Limb (tissue), 2 donors: ENCODE measurements at regions not wholly inside any gene's neighbourhood (a gene's known extent, or its start where the extent isn't known, plus 50 kb on each side); places are given as distances from the start of the nearest gene placed in this dataset.

Experiments used
- DNase-seq, 2 donors: peaks; one replicate each; pipeline ENCODE4 v3.0.0-alpha.2; 2016; ENCODE audit errors: extremely low spot score in 2 of 2

GRCh38 chr5:17428176-17428800, 69.7 kb upstream of the TAF11L2 start:
- DNase-seq: no peak

GRCh38 chr5:17429353-17429752, 68.7 kb upstream of the TAF11L2 start:
- no peak for DNase-seq

DNA sequence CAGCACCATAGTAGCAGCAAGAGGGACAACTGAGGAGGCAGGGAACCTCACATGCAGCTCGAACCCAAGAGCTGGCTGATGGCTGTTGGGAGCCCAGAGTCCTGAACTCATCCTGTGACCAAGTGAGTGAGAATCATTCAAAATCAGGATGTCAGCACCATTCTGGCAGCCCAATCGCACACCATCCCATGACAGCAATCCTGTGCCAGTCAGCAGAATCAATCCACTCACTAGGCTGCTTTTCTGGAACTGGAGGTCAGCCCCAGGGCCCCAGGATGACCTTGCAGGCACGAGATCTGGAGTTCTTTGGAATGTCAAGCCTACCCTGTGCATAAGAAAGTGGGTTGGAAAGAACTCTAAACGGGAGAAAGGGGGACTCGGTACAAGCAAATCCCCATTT, 67.8 kb upstream of the TAF11L2 start:
- no peak for DNase-seq

GRCh38 chr5:17431272-17432050, 66.6 kb upstream of the TAF11L2 start:
- no peak for DNase-seq

DNA sequence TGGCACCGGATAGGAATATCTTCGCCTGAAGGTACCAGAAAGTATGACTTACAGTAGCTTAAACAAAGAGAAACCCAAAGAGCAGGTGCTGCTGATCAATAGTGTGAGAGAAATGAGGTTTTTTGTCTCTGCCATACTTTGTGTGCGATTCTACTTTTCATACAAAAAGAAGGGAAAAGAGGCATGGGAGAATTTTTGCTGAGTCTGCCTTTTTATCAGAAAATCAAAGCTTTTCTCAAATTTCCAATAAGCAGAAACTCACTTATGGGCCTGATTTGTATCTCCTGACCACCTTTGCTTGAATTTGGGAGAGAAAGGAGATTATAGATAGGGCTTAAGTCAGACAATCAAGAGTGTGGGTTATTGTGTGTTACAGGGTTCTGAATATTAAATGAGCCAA, 65.5 kb upstream of the TAF11L2 start:
- no peak for DNase-seq

GRCh38 chr5:17433406-17433805, 64.6 kb upstream of the TAF11L2 start:
- no peak for DNase-seq

GRCh38 chr5:17434982-17435381, 63.0 kb upstream of the TAF11L2 start:
- DNase-seq: no peak

- no peak for DNase-seq
Observed at GRCh38 chr5:17436350-17436749, 61.7 kb upstream of the TAF11L2 start.

DNA sequence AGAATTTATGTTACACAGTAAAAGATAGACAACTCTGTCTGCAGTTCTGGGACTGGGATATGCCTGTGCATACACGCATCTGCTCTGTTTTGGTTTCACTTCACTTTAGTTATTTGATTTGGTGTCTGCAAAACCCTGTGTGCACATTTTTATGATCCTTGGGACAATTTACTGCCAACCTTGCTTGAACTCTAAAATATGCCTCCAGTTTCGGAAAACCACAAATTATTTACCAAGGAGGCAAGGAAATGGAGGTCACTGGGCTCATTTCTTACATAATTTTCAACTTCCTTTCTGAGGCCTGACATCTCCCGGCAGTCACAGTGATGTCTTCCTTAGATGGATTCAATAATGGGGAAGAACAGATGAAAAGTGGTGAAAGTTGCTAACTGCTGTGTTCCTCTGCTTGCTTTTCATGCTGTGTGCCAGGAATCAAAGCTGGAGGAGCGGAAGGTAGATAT, 61.2 kb upstream of the TAF11L2 start:
- no peak for DNase-seq

DNA sequence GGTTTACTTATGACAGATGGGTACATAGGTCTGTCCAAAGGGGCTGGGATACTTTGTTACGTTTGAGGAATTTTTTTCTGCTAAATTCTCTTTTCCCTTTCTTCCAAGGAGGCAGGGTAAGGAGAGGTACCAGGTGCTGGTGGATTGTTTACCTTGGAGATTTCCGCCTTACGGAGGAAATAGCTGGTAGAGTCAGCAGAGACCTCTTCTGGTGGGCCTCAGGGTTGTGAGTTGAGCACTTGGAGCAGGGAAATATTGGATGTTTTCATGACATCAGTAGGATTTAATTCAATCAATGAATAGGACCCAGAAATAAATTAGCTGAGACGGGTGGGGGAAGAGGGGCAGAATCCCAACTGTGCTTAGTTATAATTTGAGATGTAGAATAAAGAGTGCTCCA, 60.0 kb upstream of the TAF11L2 start:
- no peak for DNase-seq

DNA sequence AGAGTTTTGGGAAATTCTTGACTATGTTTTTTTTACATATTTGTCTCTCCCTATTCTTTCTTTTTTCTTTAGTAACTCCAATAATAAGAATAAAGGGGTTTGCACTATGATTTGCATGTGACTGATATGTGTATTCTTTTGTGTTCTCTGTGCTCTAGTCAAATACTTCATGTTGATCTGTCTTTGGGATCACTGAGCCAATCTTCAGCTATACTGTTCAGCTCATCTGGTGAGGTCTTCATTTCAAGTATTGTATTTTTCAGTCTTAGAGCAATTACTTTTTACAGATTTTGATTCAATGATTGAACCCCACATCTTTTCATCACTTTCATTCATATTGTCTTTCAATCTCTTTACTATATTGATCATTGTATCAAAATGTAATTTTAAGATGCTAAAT, 58.1 kb upstream of the TAF11L2 start:
- DNase-seq: no peak

DNA sequence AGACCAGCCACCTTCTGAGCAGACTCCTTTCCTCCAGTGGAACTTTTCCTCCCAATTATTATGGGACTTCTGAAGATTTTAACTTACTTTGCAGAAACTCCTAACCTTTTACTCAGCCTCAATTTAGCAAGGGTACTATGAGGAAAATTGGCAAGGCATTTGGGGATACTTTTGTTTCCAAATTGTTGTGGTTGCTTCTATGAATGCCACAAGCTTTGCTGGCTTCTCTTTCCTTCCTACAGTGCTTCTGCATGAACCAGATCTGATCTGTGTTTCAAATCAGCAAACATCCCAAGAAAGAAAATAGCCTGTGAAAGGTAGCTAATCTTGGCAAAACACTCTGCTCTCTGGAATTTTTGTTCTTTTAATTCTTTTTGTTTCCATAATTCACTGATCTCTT, 57.3 kb upstream of the TAF11L2 start:
- DNase-seq: no peak

DNA sequence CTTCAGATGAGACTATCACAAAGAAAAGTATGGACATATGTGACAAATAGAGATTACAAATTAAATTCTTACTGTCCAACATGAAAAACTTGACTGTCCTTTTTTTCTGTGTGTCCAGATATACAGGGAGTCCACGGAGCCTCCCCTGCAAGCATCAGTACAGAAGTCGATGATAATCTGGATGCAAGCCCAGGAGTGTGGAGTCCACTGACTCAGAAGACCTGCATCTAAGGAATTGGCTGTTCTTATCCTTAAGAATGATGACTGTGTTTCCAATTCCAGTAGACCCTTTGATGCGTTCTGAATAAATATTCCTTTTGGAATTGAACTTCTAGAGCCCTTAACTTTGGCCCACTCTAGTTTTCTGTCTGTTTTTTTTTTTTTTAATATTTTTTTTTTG, 56.7 kb upstream of the TAF11L2 start:
- no peak for DNase-seq

GRCh38 chr5:17443333-17444130, 54.5 kb upstream of the TAF11L2 start:
- DNase-seq: no peak

DNA sequence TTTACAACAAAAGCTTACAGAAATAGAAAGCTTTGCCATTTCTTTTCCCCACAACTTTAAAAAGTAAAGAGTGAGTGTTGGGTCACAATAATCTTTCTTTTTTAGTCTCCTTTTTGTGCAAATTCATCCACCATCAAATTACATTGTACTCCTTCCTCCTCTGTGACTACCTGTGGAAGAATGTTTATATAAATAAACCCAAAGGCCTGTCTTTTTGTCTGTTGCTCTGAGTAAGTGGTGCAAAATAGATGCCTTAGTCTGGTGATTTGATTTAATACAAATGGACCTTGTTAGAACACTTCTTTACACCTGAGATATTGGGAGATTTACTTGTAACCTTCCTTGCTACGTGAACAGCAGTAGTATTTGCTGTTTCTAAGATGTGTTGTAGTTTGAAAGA, 53.5 kb upstream of the TAF11L2 start:
- no peak for DNase-seq

GRCh38 chr5:17445185-17445584, 52.8 kb upstream of the TAF11L2 start:
- DNase-seq: no peak
